ENCODE measurements at regions not wholly inside any gene's neighbourhood (a gene's known extent, or its start where the extent isn't known, plus 50 kb on each side); places are given as distances from the start of the nearest gene placed in this dataset.

DNA sequence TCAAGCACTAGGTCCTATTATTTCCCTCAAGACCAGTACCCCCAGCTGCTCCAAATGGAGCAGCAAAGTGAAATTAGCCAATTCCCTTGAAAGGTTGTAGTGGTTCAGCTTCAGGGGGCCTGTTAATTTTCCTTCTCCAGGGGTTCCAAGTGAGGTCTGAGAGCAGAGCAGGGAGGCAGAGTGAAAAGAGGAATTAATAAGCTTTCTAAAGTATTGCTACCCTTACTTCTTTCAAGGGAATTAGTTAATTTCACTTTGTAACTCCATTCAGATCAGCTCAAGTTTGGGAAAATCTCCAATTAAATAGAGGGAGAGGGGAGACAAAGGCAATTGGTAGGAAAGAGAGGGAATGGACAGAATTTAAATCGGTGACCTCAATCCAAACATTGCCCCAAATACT is 78.7 kb upstream of the SLC7A11 start:
- TF ChIP-seq TCF12 (IDR thresholded peaks at IDR 0.05; ENCODE audit: low read depth) (no peak), TEAD4 (IDR thresholded peaks at IDR 0.05) (no peak), EP300 (IDR thresholded peaks at IDR 0.05; ENCODE audit: borderline replicate concordance) (no peak), CREB1 (IDR thresholded peaks at IDR 0.05; ENCODE audit: low read depth) (no peak), NFIC (IDR thresholded peaks at IDR 0.05) (no peak), TAF1 (IDR thresholded peaks at IDR 0.05; ENCODE audit: low read depth) (no peak), EGR1 (IDR thresholded peaks at IDR 0.05) (no peak), CEBPB (IDR thresholded peaks at IDR 0.05) (no peak), FOXM1 (IDR thresholded peaks at IDR 0.05; ENCODE audit: borderline replicate concordance, low read depth) (no peak)
- TF ChIP-seq, protein P1, sequence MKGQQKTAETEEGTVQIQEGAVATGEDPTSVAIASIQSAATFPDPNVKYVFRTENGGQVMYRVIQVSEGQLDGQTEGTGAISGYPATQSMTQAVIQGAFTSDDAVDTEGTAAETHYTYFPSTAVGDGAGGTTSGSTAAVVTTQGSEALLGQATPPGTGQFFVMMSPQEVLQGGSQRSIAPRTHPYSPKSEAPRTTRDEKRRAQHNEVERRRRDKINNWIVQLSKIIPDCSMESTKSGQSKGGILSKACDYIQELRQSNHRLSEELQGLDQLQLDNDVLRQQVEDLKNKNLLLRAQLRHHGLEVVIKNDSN (IDR thresholded peaks at IDR 0.05) = no peak

DNA sequence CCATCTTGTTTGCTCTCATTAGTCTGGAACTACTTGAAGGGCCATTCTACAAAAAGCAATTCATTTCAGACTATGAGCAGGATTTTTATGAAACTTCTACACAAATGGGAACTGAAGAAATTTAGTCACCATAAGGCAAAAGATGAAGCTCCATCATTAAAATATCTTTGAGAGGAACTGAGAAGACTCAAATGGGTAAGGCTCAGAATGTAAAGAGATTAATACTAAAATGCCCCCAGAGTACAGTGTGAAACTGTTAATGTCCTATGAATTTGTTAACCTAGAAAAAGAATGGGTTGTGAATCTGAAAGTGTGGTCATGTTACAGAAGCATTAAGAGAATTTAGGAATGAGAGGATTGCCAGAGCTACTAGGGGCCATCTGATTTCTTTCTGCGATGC is 77.9 kb upstream of the SLC7A11 start:
- TF ChIP-seq EGR1 (IDR thresholded peaks at IDR 0.05) (no peak), ZBTB7A (IDR thresholded peaks at IDR 0.05; ENCODE audit: low read depth) (no peak), TCF12 (IDR thresholded peaks at IDR 0.05; ENCODE audit: low read depth) (no peak), CEBPB (IDR thresholded peaks at IDR 0.05) (no peak), YY1 (IDR thresholded peaks at IDR 0.05; ENCODE audit: low read depth) (no peak), CREB1 (IDR thresholded peaks at IDR 0.05; ENCODE audit: low read depth) (no peak), EP300 (IDR thresholded peaks at IDR 0.05; ENCODE audit: borderline replicate concordance) (no peak), FOXM1 (IDR thresholded peaks at IDR 0.05; ENCODE audit: borderline replicate concordance, low read depth) (no peak)
- TF ChIP-seq, protein P1 (IDR thresholded peaks at IDR 0.05) = no peak

DNA sequence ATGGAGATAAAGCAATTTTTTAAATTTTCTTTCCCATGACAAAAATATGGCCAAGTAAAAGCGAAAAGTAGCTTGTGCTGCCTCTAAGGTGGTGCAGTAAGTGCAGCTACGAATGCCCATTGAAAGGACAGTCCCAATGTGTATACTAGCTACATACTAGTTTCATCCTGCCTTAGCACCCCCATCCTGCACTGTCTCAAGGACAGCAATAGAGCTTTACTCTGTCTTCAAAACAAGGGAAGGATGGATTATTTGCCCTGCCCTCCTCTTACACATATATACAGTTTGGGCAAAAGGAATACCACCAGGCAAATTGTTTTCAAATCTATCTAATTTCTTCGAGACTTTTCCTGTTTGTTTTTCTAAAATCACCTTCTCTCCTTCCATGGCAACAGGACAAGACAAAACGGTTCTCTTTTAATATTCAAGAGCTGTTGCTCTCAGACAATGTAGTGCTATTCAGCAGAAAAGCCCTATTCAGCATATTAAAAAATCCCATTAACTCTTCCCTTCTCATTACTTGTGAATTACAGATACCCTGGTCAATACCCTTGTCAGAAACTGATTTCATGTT is 75.1 kb upstream of the SLC7A11 start:
- TF ChIP-seq, protein P1 (IDR thresholded peaks at IDR 0.05) = no peak
- TF ChIP-seq TCF12 (IDR thresholded peaks at IDR 0.05; ENCODE audit: low read depth) (no peak), TEAD4 (IDR thresholded peaks at IDR 0.05) (no peak), CREB1 (IDR thresholded peaks at IDR 0.05; ENCODE audit: low read depth) (no peak), TAF1 (IDR thresholded peaks at IDR 0.05; ENCODE audit: low read depth) (no peak), NFIC (IDR thresholded peaks at IDR 0.05) (no peak)
- TF ChIP-seq, protein P2, sequence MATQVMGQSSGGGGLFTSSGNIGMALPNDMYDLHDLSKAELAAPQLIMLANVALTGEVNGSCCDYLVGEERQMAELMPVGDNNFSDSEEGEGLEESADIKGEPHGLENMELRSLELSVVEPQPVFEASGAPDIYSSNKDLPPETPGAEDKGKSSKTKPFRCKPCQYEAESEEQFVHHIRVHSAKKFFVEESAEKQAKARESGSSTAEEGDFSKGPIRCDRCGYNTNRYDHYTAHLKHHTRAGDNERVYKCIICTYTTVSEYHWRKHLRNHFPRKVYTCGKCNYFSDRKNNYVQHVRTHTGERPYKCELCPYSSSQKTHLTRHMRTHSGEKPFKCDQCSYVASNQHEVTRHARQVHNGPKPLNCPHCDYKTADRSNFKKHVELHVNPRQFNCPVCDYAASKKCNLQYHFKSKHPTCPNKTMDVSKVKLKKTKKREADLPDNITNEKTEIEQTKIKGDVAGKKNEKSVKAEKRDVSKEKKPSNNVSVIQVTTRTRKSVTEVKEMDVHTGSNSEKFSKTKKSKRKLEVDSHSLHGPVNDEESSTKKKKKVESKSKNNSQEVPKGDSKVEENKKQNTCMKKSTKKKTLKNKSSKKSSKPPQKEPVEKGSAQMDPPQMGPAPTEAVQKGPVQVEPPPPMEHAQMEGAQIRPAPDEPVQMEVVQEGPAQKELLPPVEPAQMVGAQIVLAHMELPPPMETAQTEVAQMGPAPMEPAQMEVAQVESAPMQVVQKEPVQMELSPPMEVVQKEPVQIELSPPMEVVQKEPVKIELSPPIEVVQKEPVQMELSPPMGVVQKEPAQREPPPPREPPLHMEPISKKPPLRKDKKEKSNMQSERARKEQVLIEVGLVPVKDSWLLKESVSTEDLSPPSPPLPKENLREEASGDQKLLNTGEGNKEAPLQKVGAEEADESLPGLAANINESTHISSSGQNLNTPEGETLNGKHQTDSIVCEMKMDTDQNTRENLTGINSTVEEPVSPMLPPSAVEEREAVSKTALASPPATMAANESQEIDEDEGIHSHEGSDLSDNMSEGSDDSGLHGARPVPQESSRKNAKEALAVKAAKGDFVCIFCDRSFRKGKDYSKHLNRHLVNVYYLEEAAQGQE (IDR thresholded peaks at IDR 0.05; ENCODE audit: low read depth) = no peak
- TF ChIP-seq, protein P3, sequence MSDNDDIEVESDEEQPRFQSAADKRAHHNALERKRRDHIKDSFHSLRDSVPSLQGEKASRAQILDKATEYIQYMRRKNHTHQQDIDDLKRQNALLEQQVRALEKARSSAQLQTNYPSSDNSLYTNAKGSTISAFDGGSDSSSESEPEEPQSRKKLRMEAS (IDR thresholded peaks at IDR 0.05) = no peak

DNA sequence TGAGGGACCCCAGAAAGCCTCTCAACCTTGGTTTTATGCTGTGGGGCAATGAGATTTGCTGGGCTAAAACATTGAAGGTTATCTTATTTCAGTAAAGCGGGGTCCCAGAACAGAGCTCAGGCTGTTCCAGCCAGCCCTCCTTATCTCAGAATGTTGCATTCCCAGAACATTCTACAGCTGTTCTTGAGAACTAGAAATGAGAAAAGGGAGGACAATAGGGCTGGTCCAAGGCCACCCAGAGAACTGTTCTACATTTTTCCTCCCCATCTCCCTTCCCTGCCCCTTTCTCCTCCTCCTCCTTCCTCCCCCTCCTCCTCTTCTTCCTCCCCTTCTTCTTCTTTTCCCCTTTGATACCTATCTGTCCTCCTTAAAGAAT is 70.4 kb upstream of the SLC7A11 start:
- TF ChIP-seq, protein P1 (IDR thresholded peaks at IDR 0.05) = no peak
- no peak for TF ChIP-seq NFIC (IDR thresholded peaks at IDR 0.05)
- no peak for TF ChIP-seq EP300 (IDR thresholded peaks at IDR 0.05; ENCODE audit: borderline replicate concordance)
- TF ChIP-seq CREB1 (IDR thresholded peaks at IDR 0.05; ENCODE audit: low read depth) = no peak
- TF ChIP-seq TCF12 (IDR thresholded peaks at IDR 0.05; ENCODE audit: low read depth) = no peak
- no peak for TF ChIP-seq TEAD4 (IDR thresholded peaks at IDR 0.05)
- no peak for TF ChIP-seq ZBTB7A (IDR thresholded peaks at IDR 0.05; ENCODE audit: low read depth)

DNA sequence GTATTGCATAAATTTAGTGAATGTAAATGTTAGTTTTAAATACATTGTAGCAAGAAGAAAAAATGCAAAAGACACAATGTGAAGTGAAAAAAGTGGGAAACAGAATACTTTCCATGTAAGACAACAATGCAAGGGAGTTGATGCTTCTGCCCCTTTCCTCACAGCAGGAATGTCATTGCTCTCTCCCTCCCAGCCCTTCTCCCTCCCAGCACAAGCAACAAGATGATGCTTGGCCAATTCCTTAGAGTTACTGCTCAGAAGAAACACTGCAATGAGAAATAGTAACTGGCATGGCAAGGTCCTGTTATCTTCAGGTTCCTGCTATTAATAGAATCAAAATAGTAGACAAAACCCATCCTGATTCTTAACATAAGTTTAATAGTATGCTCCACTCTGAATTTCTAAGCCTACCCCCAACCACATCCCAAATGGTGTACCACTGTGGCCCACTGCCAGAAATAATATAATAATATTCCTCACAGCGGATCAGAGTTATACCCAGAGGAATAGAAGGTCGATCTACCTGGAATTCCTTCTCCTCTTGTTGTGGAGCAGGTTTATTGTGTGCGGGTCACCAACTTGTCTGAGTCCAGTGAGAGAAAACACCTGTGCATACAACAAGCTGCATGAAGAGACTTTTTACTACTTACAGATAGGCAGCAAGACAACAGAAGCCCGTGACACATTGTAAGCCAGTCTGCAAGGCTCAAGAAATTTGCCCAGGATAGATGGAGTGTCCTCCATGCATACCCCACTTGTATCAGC is 69.8 kb upstream of the SLC7A11 start:
- TF ChIP-seq CEBPB (IDR thresholded peaks at IDR 0.05) = no peak

DNA sequence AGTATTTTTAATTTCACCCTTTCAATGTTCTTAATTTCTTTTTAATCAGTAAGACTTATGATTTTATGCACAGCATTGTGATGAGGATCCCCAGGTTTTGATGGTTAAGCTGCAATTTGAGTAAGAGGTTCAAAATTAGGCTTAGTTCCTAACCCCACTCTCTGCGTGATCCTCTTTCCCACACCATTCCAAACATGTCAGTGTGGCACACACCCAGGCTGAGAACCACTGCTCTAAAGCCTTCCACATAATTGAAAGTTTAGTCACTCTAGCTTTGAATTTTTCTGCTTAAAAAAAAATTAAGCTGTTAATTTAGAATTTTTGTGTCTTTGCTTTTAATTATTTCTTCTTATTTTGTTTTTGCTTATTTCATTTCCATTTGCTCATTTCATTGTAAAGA is 68.8 kb upstream of the SLC7A11 start:
- TF ChIP-seq TCF12 (IDR thresholded peaks at IDR 0.05; ENCODE audit: low read depth) = no peak

DNA sequence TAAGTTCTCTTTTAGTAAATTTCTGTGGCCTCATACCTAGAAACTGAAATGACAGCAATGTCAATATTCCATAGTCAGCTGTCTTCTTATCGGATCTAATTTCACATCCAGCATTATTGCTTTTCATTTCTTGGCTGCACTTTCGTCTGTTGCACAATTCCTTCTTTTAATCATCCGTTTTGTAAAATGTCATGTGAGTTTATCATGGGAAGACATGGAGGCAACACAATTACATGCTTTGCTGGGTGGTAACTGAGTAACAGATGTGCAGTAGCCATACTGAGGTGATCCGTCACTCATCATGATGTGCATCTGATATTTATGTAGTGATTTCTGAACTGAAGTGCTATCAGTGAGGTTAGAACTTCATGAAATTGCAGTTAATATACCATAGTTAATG is 68.3 kb upstream of the SLC7A11 start:
- TF ChIP-seq RAD21 (IDR thresholded peaks at IDR 0.05; ENCODE audit: low read depth) = no peak
- no peak for TF ChIP-seq YY1 (IDR thresholded peaks at IDR 0.05; ENCODE audit: low read depth)
- TF ChIP-seq, protein P1 (IDR thresholded peaks at IDR 0.05) = no peak
- no peak for TF ChIP-seq EGR1 (IDR thresholded peaks at IDR 0.05)
- TF ChIP-seq NFIC (IDR thresholded peaks at IDR 0.05) = no peak
- TF ChIP-seq, protein P2 (IDR thresholded peaks at IDR 0.05; ENCODE audit: low read depth) = no peak
- no peak for TF ChIP-seq CREB1 (IDR thresholded peaks at IDR 0.05; ENCODE audit: low read depth)
- no peak for TF ChIP-seq TAF1 (IDR thresholded peaks at IDR 0.05; ENCODE audit: low read depth)
- TF ChIP-seq FOXM1 (IDR thresholded peaks at IDR 0.05; ENCODE audit: borderline replicate concordance, low read depth) = no peak
- no peak for TF ChIP-seq TCF12 (IDR thresholded peaks at IDR 0.05; ENCODE audit: low read depth)
- TF ChIP-seq TEAD4 (IDR thresholded peaks at IDR 0.05) = no peak

Data from Ishikawa (cell line).